ENCODE measurements at regions not wholly inside any gene's neighbourhood (a gene's known extent, or its start where the extent isn't known, plus 50 kb on each side); places are given as distances from the start of the nearest gene placed in this dataset.

DNA sequence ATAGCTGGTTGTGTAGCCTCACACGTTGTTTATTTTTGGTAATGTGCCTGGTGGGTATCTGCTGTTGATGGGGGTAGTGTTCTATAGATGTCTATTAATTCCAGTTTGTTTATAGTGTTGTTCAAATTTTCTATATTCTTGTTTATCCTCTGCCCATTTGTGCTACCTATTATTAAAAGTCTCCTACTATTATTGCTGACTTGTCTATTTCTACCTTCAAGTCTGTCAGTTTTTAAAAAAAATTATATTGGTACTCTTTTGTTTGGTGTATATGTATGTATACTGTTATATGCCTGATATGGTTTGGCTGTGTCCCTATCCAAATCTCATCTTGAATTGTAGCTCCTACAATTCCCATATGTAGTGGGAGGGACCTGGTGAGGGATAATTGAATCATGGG is 578.6 kb downstream of the PCDH7 start:
- H3K27ac Mint-ChIP-seq (ENCODE audit: unreplicated experiment), result no peak overlapping the region
- TF ChIP-seq, protein P1, sequence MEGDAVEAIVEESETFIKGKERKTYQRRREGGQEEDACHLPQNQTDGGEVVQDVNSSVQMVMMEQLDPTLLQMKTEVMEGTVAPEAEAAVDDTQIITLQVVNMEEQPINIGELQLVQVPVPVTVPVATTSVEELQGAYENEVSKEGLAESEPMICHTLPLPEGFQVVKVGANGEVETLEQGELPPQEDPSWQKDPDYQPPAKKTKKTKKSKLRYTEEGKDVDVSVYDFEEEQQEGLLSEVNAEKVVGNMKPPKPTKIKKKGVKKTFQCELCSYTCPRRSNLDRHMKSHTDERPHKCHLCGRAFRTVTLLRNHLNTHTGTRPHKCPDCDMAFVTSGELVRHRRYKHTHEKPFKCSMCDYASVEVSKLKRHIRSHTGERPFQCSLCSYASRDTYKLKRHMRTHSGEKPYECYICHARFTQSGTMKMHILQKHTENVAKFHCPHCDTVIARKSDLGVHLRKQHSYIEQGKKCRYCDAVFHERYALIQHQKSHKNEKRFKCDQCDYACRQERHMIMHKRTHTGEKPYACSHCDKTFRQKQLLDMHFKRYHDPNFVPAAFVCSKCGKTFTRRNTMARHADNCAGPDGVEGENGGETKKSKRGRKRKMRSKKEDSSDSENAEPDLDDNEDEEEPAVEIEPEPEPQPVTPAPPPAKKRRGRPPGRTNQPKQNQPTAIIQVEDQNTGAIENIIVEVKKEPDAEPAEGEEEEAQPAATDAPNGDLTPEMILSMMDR (IDR thresholded peaks at IDR 0.05; ENCODE audit: unreplicated experiment), result no peak
- DNase-seq (ENCODE audit: low spot score), result no peak
- H3K9me3 Mint-ChIP-seq (ENCODE audit: unreplicated experiment), result no peaks in the 10 kb centered on the region
- peaks cover 3% of the 10 kb centered on the region for H3K27me3 Mint-ChIP-seq (ENCODE audit: unreplicated experiment)
- no peaks in the 10 kb centered on the region for H3K36me3 Mint-ChIP-seq (ENCODE audit: low read depth, unreplicated experiment)
- no peak overlapping the region for H3K4me3 Mint-ChIP-seq (ENCODE audit: unreplicated experiment)
- no peaks in the 10 kb centered on the region for H3K4me1 Mint-ChIP-seq (ENCODE audit: unreplicated experiment)

- Mint-ChIP-seq H3K9me3 (ENCODE audit: unreplicated experiment) (no peaks in the 10 kb centered on the region), H3K36me3 (ENCODE audit: low read depth, unreplicated experiment) (no peaks in the 10 kb centered on the region), H3K4me1 (ENCODE audit: unreplicated experiment) (no peaks in the 10 kb centered on the region), H3K4me3 (ENCODE audit: unreplicated experiment) (no peak overlapping the region), H3K27ac (ENCODE audit: unreplicated experiment) (no peak overlapping the region), H3K27me3 (ENCODE audit: unreplicated experiment) (no peaks in the 10 kb centered on the region)
- DNase-seq (ENCODE audit: low spot score), result no peak
- TF ChIP-seq, protein P1 (IDR thresholded peaks at IDR 0.05; ENCODE audit: unreplicated experiment), result no peak
Observed at GRCh38 chr4:31307029-31307428, 586.9 kb downstream of the PCDH7 start.

- no peak overlapping the region for H3K4me3 Mint-ChIP-seq (ENCODE audit: unreplicated experiment)
- TF ChIP-seq, protein P1 (IDR thresholded peaks at IDR 0.05; ENCODE audit: unreplicated experiment), result no peak
- no peak overlapping the region for H3K27ac Mint-ChIP-seq (ENCODE audit: unreplicated experiment)
Observed at GRCh38 chr4:31324814-31325213, 604.6 kb downstream of the PCDH7 start.

GRCh38 chr4:31325300-31325699 is 605.1 kb downstream of the PCDH7 start:
- DNase-seq (ENCODE audit: low spot score), result no peak

More at GRCh38 chr4:31324814-31325213, 604.6 kb downstream of the PCDH7 start:
- no peaks in the 10 kb centered on the region for H3K36me3 Mint-ChIP-seq (ENCODE audit: low read depth, unreplicated experiment)
- no peaks in the 10 kb centered on the region for H3K4me1 Mint-ChIP-seq (ENCODE audit: unreplicated experiment)
- H3K27me3 Mint-ChIP-seq (ENCODE audit: unreplicated experiment), result no peaks in the 10 kb centered on the region
- DNase-seq (ENCODE audit: low spot score), result no peak
- H3K9me3 Mint-ChIP-seq (ENCODE audit: unreplicated experiment), result no peaks in the 10 kb centered on the region

GRCh38 chr4:31327031-31327430 is 606.9 kb downstream of the PCDH7 start:
- Mint-ChIP-seq H3K36me3 (ENCODE audit: low read depth, unreplicated experiment) (no peaks in the 10 kb centered on the region), H3K27me3 (ENCODE audit: unreplicated experiment) (no peaks in the 10 kb centered on the region), H3K9me3 (ENCODE audit: unreplicated experiment) (no peaks in the 10 kb centered on the region), H3K4me1 (ENCODE audit: unreplicated experiment) (no peaks in the 10 kb centered on the region), H3K4me3 (ENCODE audit: unreplicated experiment) (no peak overlapping the region), H3K27ac (ENCODE audit: unreplicated experiment) (no peak overlapping the region)
- TF ChIP-seq, protein P1 (IDR thresholded peaks at IDR 0.05; ENCODE audit: unreplicated experiment), result no peak
- no peak for DNase-seq (ENCODE audit: low spot score)

More at GRCh38 chr4:31325300-31325699, 605.1 kb downstream of the PCDH7 start:
- Mint-ChIP-seq H3K4me1 (ENCODE audit: unreplicated experiment) (no peaks in the 10 kb centered on the region), H3K4me3 (ENCODE audit: unreplicated experiment) (no peak overlapping the region), H3K36me3 (ENCODE audit: low read depth, unreplicated experiment) (no peaks in the 10 kb centered on the region), H3K9me3 (ENCODE audit: unreplicated experiment) (no peaks in the 10 kb centered on the region), H3K27ac (ENCODE audit: unreplicated experiment) (no peak overlapping the region), H3K27me3 (ENCODE audit: unreplicated experiment) (no peaks in the 10 kb centered on the region)
- TF ChIP-seq, protein P1 (IDR thresholded peaks at IDR 0.05; ENCODE audit: unreplicated experiment), result no peak

All from endothelial cell (in vitro differentiated cells).